ENCODE measurements at regions not wholly inside any gene's neighbourhood (a gene's known extent, or its start where the extent isn't known, plus 50 kb on each side); places are given as distances from the start of the nearest gene placed in this dataset.
A peak's percentile ranks its signal among the peaks of the same experiment; 100 is the strongest.

- H3K4me1 ChIP-seq: peaks cover 17 to 35% of the 10 kb centered on the region in 2 donors
- H3K27me3 ChIP-seq: no peaks in the 10 kb centered on the region
- intact Hi-C loops (cut with DNase I): no loop called here
- no peaks in the 10 kb centered on the region for H3K36me3 ChIP-seq
- TF ChIP-seq CTCF (IDR thresholded peaks at IDR 0.05): no peak
- DNase-seq (ENCODE audit: low spot score in 2 of 2): no peak
- H3K27ac ChIP-seq: peak overlapping the region; percentile 30 to 60
- H3K4me3 ChIP-seq: no peak overlapping the region
- H3K9me3 ChIP-seq: no peaks in the 10 kb centered on the region
Measured at GRCh38 chr6:133757335-133757734, 131.6 kb upstream of the TCF21 start.

DNA sequence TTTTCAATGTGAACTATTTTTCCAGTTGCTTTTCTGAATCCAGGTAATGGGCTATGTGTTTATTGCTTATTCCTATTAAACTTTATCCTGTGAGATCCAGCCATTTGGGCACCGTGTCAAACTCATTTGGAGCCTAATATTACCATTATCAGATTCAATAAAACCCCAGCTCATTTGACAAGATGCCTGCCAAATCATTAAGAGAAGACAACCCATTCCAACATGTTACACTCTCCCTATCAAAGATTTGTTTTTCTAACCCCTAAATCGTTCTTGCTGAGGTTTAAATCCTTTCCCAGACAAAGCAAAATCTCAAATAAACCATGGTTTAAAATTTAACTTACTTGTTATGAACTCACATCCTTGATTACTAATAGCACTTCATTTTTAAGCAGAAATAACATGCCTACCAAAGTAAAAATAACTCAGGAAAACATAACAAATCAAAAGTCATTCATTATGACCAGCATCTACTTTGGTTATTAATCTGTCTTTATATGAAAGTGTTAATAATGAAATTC, 130.0 kb upstream of the TCF21 start:
- H3K9me3 ChIP-seq: no peaks in the 10 kb centered on the region
- peaks cover 17 to 45% of the 10 kb centered on the region in 2 donors for H3K4me1 ChIP-seq

GRCh38 chr6:133759524-133759923, 129.4 kb upstream of the TCF21 start:
- Histone ChIP-seq H3K36me3 (no peaks in the 10 kb centered on the region), H3K27ac (no peak overlapping the region), H3K4me3 (no peak overlapping the region), H3K27me3 (no peaks in the 10 kb centered on the region), H3K9me3 (no peaks in the 10 kb centered on the region), H3K4me1 (peaks cover 17 to 50% of the 10 kb centered on the region in 2 donors)
- intact Hi-C loops (cut with DNase I): no loop called here
- DNase-seq (ENCODE audit: low spot score in 2 of 2): no peak
- TF ChIP-seq CTCF (IDR thresholded peaks at IDR 0.05): no peak

More for the DNA sequence above, 130.0 kb upstream of the TCF21 start:
- DNase-seq (ENCODE audit: low spot score in 2 of 2): no peak
- Histone ChIP-seq H3K27me3 (no peaks in the 10 kb centered on the region), H3K27ac (peak overlapping the region in 1 of 2 donors; percentile 30), H3K36me3 (no peaks in the 10 kb centered on the region), H3K4me3 (no peak overlapping the region)
- TF ChIP-seq CTCF (IDR thresholded peaks at IDR 0.05): no peak
- intact Hi-C loops (cut with DNase I): no loop called here

GRCh38 chr6:133761706-133762105, 127.2 kb upstream of the TCF21 start:
- Histone ChIP-seq H3K9me3 (no peaks in the 10 kb centered on the region), H3K4me1 (peaks cover 17 to 54% of the 10 kb centered on the region in 2 donors), H3K27me3 (no peaks in the 10 kb centered on the region), H3K4me3 (no peak overlapping the region), H3K36me3 (no peaks in the 10 kb centered on the region), H3K27ac (peak overlapping the region; percentile 70 to 71)
- intact Hi-C loops (cut with DNase I): loop anchor here (5.0 kb wide), 1 partner anchor 46 kb away; no protein-coding TSS in a partner anchor
- TF ChIP-seq CTCF (IDR thresholded peaks at IDR 0.05): no peak
- DNase-seq (ENCODE audit: low spot score in 2 of 2): no peak

GRCh38 chr6:133764008-133764753, 124.7 kb upstream of the TCF21 start:
- Histone ChIP-seq H3K36me3 (no peaks in the 10 kb centered on the region), H3K4me1 (peaks cover 7 to 38% of the 10 kb centered on the region in 2 donors), H3K27me3 (no peaks in the 10 kb centered on the region), H3K27ac (peak overlapping the region; percentile 47 to 70), H3K4me3 (no peak overlapping the region), H3K9me3 (no peaks in the 10 kb centered on the region)
- no peak for DNase-seq (ENCODE audit: low spot score in 2 of 2)
- TF ChIP-seq CTCF (IDR thresholded peaks at IDR 0.05): no peak
- intact Hi-C loops (cut with DNase I): loop anchor here (5.0 kb wide), 1 partner anchor 43 kb away; no protein-coding TSS in a partner anchor

Measured in ascending aorta (tissue), 2 donors.